ENCODE measurements at regions not wholly inside any gene's neighbourhood (a gene's known extent, or its start where the extent isn't known, plus 50 kb on each side); places are given as distances from the start of the nearest gene placed in this dataset.

DNA sequence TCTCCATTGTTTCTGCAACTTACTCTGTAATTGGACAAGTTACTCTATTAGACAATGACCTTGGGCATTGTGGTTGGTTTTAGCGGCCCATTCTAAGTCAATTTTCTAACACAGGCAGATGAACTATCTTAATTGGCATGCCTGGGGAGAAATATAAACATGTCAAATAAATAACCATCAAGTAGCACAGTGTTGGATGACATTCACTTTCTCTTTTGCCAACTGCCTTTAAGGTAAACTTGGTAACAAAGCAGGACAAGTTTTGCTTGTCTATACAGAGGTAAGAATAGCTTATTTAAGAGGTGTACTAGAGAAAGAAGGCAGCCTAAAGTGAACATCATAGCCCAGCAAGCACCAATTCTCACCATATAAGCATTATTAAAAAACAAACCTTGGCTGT is 599.6 kb downstream of the GBE1 start:
- DNase-seq (ENCODE audit: insufficient read length, low spot score) = no peak
- no peak for FAIRE-seq
- no peak for TF ChIP-seq POLR2A (IDR thresholded peaks at IDR 0.05; ENCODE audit: low read depth, low read length)

GRCh38 chr3:81161100-81161499 is 600.3 kb downstream of the GBE1 start:
- FAIRE-seq (no peak), DNase-seq (ENCODE audit: insufficient read length, low spot score) (no peak)
- TF ChIP-seq POLR2A (IDR thresholded peaks at IDR 0.05; ENCODE audit: low read depth, low read length) = no peak

DNA sequence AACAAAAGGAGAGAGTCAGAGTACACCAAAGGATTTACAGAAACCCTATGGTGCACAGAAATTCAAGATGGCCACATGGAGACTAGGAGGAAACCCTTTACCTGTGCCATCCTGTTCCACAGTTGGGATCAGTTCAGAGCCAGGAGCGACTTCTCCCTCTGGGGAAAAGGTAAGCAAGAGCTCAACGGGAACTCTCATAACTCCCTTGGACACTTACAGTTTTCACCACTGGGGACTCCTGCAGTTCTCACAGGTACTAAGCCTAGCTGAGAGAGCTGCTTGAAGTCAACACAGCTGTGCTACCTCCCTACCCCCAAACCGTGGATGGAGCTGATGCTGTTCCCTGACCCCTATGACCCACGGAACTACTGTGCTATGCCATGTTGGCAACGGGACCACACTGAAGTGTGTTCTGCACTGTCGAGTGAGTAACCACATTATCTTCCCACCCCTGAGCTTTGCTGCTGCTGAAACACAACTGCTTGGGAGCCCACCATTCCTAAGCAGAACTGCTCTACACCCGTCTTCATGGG is 606.8 kb downstream of the GBE1 start:
- DNase-seq (ENCODE audit: insufficient read length, low spot score) (no peak), FAIRE-seq (no peak)
- TF ChIP-seq POLR2A (IDR thresholded peaks at IDR 0.05; ENCODE audit: low read depth, low read length) = no peak

GRCh38 chr3:81152156-81152555 is 609.3 kb downstream of the GBE1 start:
- FAIRE-seq (no peak), DNase-seq (ENCODE audit: insufficient read length, low spot score) (no peak)
- no peak for TF ChIP-seq POLR2A (IDR thresholded peaks at IDR 0.05; ENCODE audit: low read depth, low read length)

DNA sequence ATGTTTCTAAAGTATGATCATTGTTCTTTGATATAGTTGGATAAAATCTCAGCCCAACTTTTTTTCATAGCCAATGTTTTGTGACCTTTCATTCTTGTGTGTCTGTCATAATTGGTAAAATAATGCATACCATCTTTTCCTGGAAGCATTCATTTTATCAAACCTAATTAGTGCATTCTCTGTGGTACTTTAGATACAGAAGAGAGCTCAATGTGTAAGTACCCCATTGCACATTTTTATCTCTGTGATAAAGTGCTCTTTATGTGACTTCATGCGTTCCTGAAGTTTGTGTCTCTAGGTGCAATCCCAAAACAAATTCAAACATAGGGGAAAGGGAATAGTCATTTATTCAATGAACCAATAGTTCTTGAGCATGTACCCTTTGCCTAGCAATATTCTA is 628.5 kb downstream of the GBE1 start:
- no peak for DNase-seq (ENCODE audit: insufficient read length, low spot score)
- FAIRE-seq = no peak
- no peak for TF ChIP-seq POLR2A (IDR thresholded peaks at IDR 0.05; ENCODE audit: low read depth, low read length)

- DNase-seq (ENCODE audit: insufficient read length, low spot score) (no peak), FAIRE-seq (no peak)
- no peak for TF ChIP-seq POLR2A (IDR thresholded peaks at IDR 0.05; ENCODE audit: low read depth, low read length)
These were observed 655.5 kb downstream of the GBE1 start for GRCh38 chr3:81105789-81106488.

DNA sequence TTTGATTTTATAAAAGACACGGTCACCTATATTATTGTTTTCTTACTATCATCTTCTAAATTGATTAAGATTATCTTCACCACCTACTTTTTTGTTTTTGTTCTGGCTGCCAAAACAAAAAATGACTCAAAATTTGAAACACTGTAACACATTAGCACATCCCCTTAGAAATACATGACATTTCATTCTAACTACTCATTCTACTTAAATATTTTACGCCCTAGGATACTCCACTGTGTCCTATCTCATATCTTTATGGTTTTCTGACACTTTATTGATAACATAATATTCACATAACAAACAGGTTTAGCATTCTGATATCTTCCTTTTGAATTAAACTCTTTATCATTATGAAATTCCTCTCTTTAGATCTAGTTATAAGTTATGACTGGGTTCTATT is 656.2 kb downstream of the GBE1 start:
- FAIRE-seq (no peak), DNase-seq (ENCODE audit: insufficient read length, low spot score) (no peak)
- no peak for TF ChIP-seq POLR2A (IDR thresholded peaks at IDR 0.05; ENCODE audit: low read depth, low read length)

- TF ChIP-seq POLR2A (IDR thresholded peaks at IDR 0.05; ENCODE audit: low read depth, low read length) = no peak
These were observed 663.6 kb downstream of the GBE1 start for GRCh38 chr3:81097889-81098288.

GRCh38 chr3:81095956-81096355 is 665.5 kb downstream of the GBE1 start:
- FAIRE-seq = no peak
- DNase-seq (ENCODE audit: insufficient read length, low spot score) = no peak
- TF ChIP-seq POLR2A (IDR thresholded peaks at IDR 0.05; ENCODE audit: low read depth, low read length) = no peak

More at GRCh38 chr3:81097889-81098288, 663.6 kb downstream of the GBE1 start:
- FAIRE-seq (no peak), DNase-seq (ENCODE audit: insufficient read length, low spot score) (no peak)

DNA sequence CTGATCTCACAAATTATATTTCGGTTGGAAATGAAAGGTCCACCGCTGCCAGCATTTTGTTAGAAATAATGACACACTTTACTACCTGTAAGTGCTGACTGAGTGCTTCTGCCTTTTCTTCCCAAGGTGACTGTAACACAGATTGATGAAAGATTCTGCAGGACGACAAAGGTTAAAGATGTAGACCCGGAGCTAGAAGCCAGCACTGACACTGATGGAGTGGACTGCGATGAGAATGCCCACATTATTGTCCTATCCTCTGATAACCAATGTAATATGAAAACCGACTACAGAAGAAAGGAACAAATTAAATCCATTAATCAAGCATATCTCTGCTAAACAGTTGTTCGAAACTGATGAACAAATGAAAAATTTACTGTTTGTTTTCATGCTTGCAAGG is 666.5 kb downstream of the GBE1 start:
- FAIRE-seq (no peak), DNase-seq (ENCODE audit: insufficient read length, low spot score) (no peak)
- TF ChIP-seq POLR2A (IDR thresholded peaks at IDR 0.05; ENCODE audit: low read depth, low read length) = no peak

GRCh38 chr3:81087607-81088006 is 673.8 kb downstream of the GBE1 start:
- no peak for DNase-seq (ENCODE audit: insufficient read length, low spot score)
- no peak for FAIRE-seq

GRCh38 chr3:81086348-81086747 is 675.1 kb downstream of the GBE1 start:
- DNase-seq (ENCODE audit: insufficient read length, low spot score) = no peak
- TF ChIP-seq POLR2A (IDR thresholded peaks at IDR 0.05; ENCODE audit: low read depth, low read length) = no peak
- FAIRE-seq = no peak

More at GRCh38 chr3:81087607-81088006, 673.8 kb downstream of the GBE1 start:
- no peak for TF ChIP-seq POLR2A (IDR thresholded peaks at IDR 0.05; ENCODE audit: low read depth, low read length)

- no peak for FAIRE-seq
- TF ChIP-seq POLR2A (IDR thresholded peaks at IDR 0.05; ENCODE audit: low read depth, low read length) = no peak
These were observed 680.8 kb downstream of the GBE1 start for GRCh38 chr3:81080608-81081007.

GRCh38 chr3:81072591-81072990 is 688.9 kb downstream of the GBE1 start:
- no peak for DNase-seq (ENCODE audit: insufficient read length, low spot score)
- no peak for FAIRE-seq
- TF ChIP-seq POLR2A (IDR thresholded peaks at IDR 0.05; ENCODE audit: low read depth, low read length) = no peak

More at GRCh38 chr3:81080608-81081007, 680.8 kb downstream of the GBE1 start:
- DNase-seq (ENCODE audit: insufficient read length, low spot score) = no peak

DNA sequence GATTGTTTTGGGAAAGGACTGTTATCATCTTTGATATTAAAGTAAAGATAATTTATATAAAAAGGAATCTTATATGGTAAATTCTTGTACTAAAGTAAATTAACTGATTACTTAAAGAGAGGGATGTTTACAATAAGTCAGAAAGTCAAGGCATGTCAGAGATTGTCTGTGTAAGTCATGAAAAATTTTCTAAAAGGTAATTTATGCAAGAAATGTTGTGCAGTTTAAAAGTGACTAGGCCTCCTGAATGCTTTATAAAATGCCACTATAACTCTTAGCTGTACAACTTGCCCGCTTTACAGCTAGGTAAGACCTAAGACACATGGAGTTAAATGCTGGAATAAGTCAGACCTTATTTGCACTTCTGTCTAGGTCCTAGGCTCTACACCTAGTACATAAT is 692.9 kb downstream of the GBE1 start:
- no peak for FAIRE-seq

More for the DNA sequence above, 692.9 kb downstream of the GBE1 start:
- no peak for TF ChIP-seq POLR2A (IDR thresholded peaks at IDR 0.05; ENCODE audit: low read depth, low read length)
- DNase-seq (ENCODE audit: insufficient read length, low spot score) = no peak

All from H54 (cell line).